ENCODE measurements at regions not wholly inside any gene's neighbourhood (a gene's known extent, or its start where the extent isn't known, plus 50 kb on each side); places are given as distances from the start of the nearest gene placed in this dataset.

DNA sequence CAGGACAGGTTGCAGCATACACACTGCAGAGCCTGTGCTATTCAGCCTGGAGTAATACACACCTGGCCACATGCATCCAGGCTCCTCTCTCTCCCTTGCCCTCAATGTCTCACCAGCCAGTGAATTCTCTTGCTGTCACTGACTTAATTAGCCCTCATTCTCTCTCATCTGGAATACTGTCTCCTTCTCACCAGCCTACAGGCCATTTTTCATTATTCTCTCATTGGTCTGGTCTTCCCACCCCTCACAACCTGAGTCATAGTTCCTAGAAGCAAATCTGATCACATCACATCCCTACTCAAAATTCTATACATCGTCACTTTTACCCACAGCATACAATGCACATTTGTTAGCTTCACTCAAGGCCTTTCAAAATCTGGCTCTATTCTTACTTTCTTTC, 333.1 kb downstream of the PIK3C3 start:
- H3K4me1 Mint-ChIP-seq: no peaks in the 10 kb centered on the region
- ATAC-seq: no peak
- no peaks in the 10 kb centered on the region for H3K36me3 Mint-ChIP-seq
- no peak for DNase-seq
- H3K9me3 Mint-ChIP-seq: no peaks in the 10 kb centered on the region
- H3K27ac Mint-ChIP-seq: no peak overlapping the region
- POLR2A ChIA-PET: no interaction called here
- H3K27me3 Mint-ChIP-seq: no peaks in the 10 kb centered on the region
- no peak overlapping the region for H3K4me3 Mint-ChIP-seq

DNA sequence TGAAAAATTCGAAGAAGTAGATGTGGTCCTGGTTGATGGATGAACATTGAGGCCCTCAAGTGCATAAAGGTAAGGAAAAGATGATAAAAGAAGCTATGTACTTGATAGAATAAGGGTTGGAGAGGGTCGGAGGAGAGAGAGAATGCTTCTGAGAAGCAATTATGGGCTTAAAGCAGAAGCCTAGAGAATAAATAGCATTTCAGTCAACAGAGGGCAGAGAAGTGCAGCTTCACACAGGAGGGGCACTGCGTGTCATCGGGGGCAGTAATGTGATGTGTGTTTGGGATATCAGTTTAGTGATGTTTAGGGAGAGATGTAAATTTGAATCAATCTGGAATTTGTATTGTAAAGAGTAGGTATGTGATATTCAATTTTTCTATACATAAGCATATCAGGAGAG, 334.5 kb downstream of the PIK3C3 start:
- H3K9me3 Mint-ChIP-seq: no peaks in the 10 kb centered on the region
- POLR2A ChIA-PET: no interaction called here
- no peaks in the 10 kb centered on the region for H3K4me1 Mint-ChIP-seq
- no peak overlapping the region for H3K27ac Mint-ChIP-seq
- H3K27me3 Mint-ChIP-seq: no peaks in the 10 kb centered on the region
- ATAC-seq (no peak), DNase-seq (no peak)
- no peaks in the 10 kb centered on the region for H3K36me3 Mint-ChIP-seq
- H3K4me3 Mint-ChIP-seq: no peak overlapping the region

DNA sequence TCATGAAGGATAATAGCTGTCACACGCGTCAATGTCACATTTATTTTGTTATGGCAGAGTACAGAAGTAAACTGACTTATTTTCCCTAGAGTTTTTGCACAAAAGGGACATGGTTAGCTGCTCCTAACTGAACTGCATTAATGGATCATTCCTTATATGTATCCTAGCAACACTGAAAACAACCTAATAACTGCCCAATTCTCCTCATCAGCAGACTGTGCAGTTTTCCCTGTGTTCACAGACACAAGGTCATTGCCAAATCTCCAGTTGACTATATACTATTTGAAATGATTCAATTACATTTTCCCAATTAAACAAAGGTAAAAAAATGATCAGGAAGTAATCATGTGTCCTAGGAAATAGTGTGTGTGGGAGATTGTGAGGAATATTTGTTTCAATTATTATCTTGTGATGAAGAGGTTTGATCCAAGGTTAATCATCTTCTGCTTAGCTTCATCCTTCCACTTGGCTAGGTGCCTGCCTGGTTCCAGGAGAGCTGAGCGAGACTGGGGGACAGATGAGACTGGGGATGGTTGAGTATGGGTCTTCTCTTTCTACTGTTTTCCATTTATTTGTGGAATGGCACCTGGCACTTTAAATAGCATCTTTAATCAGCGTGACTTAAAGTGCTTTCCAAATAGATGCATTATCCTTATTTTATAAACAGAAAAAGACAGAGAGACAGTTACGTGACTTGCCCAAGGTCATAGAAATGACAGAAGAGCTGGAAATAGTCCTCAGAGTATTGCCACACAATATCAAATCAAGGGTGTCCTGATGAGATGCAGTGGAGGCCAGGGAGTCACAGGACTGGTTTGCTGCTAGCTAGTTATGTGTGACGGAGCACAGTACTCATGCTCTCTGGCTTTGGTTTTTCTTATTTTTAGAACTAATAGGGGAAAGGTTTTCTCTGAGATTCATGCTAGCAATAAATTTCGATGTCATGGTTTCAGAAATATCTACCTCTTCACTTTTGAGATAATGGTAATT, 335.6 kb downstream of the PIK3C3 start:
- Mint-ChIP-seq H3K4me1 (no peaks in the 10 kb centered on the region), H3K27me3 (peaks cover 0 to 2% (median 0%) of the 10 kb centered on the region in 5 donors), H3K36me3 (no peaks in the 10 kb centered on the region), H3K9me3 (no peaks in the 10 kb centered on the region), H3K4me3 (no peak overlapping the region), H3K27ac (no peak overlapping the region)
- no peak for DNase-seq
- POLR2A ChIA-PET: no interaction called here
- no peak for ATAC-seq

DNA sequence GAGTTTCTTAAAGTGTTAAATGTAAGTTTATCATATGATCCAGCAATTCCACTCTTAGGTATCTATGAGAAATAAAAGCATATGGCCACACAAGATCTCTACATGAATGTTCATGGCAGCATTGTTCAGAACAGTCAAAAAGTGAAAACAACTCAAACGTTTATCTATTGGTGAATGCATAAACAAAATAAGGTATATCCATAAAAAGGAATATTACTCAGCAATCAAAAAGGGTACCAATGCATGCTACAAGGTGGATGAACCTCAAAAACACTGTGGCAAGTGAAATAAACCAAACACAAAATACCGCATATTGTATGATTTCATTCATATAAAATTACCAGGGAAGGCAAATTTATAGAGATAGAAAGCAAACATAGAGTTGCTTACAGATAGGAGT, 337.6 kb downstream of the PIK3C3 start:
- H3K27me3 Mint-ChIP-seq: peaks cover 0 to 2% (median 0%) of the 10 kb centered on the region in 5 donors
- ATAC-seq (no peak), DNase-seq (no peak)
- H3K36me3 Mint-ChIP-seq: no peaks in the 10 kb centered on the region
- H3K4me3 Mint-ChIP-seq: no peak overlapping the region
- POLR2A ChIA-PET: no interaction called here
- H3K9me3 Mint-ChIP-seq: no peaks in the 10 kb centered on the region
- no peak overlapping the region for H3K27ac Mint-ChIP-seq
- H3K4me1 Mint-ChIP-seq: no peaks in the 10 kb centered on the region

DNA sequence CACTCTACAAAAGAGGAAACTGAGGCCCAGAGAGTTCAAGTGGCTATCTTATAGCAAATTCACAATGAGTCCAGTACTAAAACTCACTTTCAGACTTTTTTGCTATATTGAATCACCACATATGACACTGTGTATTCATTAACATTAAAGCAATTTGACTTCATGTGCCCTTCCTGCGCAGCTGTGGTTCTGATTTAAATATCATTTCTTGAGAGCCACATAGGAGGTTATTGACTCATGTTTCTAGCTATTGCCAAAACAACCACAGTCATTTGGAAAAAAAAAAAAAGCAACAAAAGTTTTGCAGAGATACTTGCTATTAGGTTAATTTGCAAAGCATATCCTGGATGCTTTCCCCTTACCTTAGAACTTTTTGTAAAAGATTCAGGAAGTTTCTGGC, 341.2 kb downstream of the PIK3C3 start:
- no peak for ATAC-seq
- H3K27me3 Mint-ChIP-seq: peaks cover 0 to 4% (median 2%) of the 10 kb centered on the region in 5 donors
- no peaks in the 10 kb centered on the region for H3K9me3 Mint-ChIP-seq
- no peak overlapping the region for H3K27ac Mint-ChIP-seq
- no peak overlapping the region for H3K4me3 Mint-ChIP-seq
- no peak for DNase-seq
- no peaks in the 10 kb centered on the region for H3K4me1 Mint-ChIP-seq
- H3K36me3 Mint-ChIP-seq: no peaks in the 10 kb centered on the region
- POLR2A ChIA-PET: no interaction called here

DNA sequence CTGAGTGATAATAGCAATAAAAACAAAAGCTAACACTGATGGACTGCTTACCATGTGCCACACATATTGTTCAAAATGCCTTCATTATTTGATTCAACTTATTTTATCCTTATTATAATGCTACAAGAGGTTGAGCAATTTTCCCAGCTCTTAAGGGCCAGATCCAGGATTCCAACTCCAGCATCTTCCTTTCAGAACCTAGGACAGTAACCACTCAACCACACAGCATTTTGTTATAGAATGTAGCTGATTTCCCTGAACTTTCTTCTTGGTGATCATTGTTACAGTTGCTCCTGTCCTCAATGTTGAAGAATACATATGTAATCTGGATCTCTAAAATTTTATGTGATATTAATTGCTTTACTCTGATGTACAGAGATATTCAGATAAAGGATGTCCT, 341.7 kb downstream of the PIK3C3 start:
- DNase-seq (no peak), ATAC-seq (no peak)
- Mint-ChIP-seq H3K9me3 (no peaks in the 10 kb centered on the region), H3K27me3 (peaks cover 0 to 7% (median 2%) of the 10 kb centered on the region in 5 donors), H3K4me1 (no peaks in the 10 kb centered on the region), H3K4me3 (no peak overlapping the region), H3K27ac (no peak overlapping the region), H3K36me3 (no peaks in the 10 kb centered on the region)
- POLR2A ChIA-PET: no interaction called here

DNA sequence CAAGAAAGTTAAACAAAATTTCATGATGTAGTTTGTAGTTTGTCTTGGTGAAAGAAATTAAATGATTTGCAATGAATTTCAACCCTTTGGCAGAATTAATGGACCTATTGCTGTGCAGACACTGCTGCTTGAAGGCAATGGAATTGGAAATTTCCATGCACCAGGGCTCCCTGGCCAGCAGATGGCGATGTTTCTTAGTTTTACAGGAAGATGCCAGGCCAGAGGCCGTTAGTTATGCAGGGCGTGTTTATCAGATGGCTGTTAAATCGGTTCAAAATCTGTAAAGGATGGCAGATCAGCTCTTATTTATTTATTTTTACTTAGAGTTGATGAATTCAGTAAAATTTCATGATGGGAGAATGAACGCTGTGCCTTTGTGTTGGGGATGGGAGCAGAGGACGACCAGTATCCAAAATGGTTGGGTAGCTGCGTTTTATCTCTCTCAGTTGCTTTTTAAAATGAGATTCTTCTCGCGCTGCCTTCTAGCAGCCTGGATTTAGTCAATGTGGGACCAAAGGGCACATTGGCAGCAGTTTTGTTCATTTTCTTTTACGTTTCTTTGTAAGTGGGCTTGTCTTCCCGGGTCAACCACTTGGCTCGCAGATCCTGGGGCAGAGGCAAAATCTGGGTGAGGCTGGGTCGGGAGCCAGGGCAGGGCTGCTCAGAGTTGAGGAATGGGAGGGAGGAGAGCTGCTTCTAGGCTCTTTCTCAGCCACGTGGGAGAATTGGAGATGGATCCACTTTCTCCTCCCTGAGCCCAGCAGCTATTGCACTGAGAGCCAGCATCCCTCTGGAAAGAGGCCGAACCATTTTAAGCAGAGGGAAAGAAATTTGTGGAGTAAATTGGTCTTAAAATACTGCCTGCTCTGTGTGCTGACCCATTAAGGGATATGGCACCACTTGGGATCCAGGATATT, 344.0 kb downstream of the PIK3C3 start:
- H3K27me3 Mint-ChIP-seq: peaks cover 0 to 12% (median 4%) of the 10 kb centered on the region in 5 donors
- no peak overlapping the region for H3K4me3 Mint-ChIP-seq
- DNase-seq (peak; percentile 4 to 72 (median 36)), ATAC-seq (no peak)
- no peaks in the 10 kb centered on the region for H3K36me3 Mint-ChIP-seq
- H3K9me3 Mint-ChIP-seq: no peaks in the 10 kb centered on the region
- no peaks in the 10 kb centered on the region for H3K4me1 Mint-ChIP-seq
- no peak overlapping the region for H3K27ac Mint-ChIP-seq
- POLR2A ChIA-PET: no interaction called here

DNA sequence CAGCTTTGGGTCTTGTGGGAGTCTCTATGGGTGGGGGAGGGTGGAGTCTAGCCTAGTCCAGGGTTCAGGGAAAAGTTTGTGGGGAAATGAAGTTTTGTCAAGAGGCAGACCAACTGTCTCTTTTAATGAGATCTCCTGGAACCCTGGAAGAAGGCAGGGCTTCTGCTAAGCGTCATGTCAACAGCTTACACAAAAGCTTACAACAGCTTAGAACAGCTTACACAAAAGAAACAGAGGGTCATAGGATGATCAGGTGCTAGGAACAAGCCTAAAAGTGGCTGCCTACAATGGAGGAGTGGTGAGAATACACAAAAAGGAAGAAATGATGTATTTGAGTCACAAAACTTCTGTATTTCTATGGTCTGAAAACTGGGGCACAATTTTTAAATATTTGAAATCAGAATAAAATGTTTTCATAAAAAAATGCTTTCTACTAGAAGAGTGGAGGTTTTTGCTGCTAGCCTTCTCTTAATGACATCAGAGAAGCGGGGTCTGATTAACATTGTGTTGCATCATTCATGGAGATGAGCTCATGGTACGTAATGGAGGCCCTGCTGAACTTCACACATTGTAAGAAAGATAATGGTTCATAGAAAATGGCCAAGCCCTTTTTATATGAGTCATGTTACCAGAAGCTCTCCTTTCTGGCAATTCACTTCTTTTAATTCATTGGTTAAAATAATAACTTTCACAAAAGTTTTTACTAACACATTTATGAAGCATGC, 351.0 kb downstream of the PIK3C3 start:
- Mint-ChIP-seq H3K27ac (no peak overlapping the region), H3K36me3 (no peaks in the 10 kb centered on the region), H3K9me3 (peaks cover 0 to 2% (median 0%) of the 10 kb centered on the region in 9 donors), H3K27me3 (peaks cover 2 to 12% (median 5%) of the 10 kb centered on the region in 5 donors), H3K4me3 (no peak overlapping the region), H3K4me1 (no peaks in the 10 kb centered on the region)
- POLR2A ChIA-PET: no interaction called here
- ATAC-seq (no peak), DNase-seq (no peak)

DNA sequence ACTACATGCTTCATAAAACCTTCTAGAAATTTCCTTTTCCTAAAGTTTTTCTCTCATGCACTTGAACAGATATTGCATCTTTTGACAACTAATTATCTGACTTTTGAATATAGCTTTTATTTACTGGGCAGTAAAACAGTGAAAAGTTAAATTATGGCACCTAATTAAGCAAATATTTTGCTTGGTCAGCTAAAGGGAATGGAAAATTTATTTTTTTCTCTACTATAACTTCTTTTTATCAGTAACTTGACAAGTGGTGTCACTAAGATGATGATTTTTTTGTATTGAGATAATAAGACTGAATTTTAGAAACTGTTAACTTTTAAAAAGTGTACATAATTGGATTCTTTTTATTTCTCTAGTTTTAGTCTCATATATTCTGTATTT, 351.6 kb downstream of the PIK3C3 start:
- ATAC-seq: no peak
- peaks cover 2 to 11% (median 5%) of the 10 kb centered on the region in 5 donors for H3K27me3 Mint-ChIP-seq

DNA sequence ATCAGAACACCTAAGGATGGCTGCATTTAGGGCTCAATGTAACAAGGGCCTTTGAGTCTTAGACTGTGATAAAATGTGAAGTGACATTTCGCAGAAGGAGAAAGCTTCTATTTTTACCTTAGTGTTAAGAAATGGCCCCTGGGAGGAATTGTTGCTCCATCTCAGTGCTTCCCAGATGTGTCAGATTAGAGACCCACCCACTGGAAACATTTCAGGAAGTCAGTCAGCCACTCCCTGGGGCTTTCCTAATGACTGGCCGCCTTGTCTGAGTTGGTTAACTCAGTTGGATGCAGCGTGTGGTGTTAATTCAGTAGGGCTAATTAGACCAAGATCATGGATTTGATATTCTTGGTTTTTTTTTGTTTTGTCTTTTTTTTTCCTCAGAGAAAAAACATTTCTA, 355.9 kb downstream of the PIK3C3 start:
- DNase-seq (no peak), ATAC-seq (no peak)
- Mint-ChIP-seq H3K27ac (no peak overlapping the region), H3K4me1 (no peaks in the 10 kb centered on the region), H3K4me3 (no peak overlapping the region), H3K9me3 (peaks cover 0 to 2% (median 0%) of the 10 kb centered on the region in 9 donors), H3K36me3 (no peaks in the 10 kb centered on the region), H3K27me3 (peaks cover 0 to 13% (median 2%) of the 10 kb centered on the region in 5 donors)
- POLR2A ChIA-PET: no interaction called here

More for the DNA sequence above, 351.6 kb downstream of the PIK3C3 start:
- Mint-ChIP-seq H3K36me3 (no peaks in the 10 kb centered on the region), H3K9me3 (peaks cover 0 to 2% (median 0%) of the 10 kb centered on the region in 9 donors), H3K4me3 (no peak overlapping the region), H3K4me1 (no peaks in the 10 kb centered on the region), H3K27ac (no peak overlapping the region)
- DNase-seq: no peak
- POLR2A ChIA-PET: no interaction called here

DNA sequence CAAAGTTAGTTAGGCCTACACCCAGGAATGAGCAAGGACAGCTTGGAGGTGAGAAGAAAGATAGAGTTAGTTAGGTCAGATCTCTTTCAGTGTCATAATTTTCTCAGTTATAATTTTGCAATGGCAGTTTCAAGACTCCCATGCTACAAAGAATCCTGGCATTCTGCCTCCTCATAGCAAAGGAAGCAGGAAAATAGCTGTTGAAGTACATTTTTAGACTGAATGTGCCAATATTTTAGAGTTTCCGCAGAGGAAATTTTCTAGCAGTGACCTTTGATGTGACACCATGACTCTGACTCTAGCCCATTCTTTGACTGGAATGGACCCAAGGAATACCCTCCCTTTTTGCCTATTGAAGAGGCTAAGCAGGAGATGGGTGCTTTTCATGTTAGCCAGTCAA, 371.7 kb downstream of the PIK3C3 start:
- Mint-ChIP-seq H3K4me1 (no peaks in the 10 kb centered on the region), H3K9me3 (peaks cover 0 to 7% (median 2%) of the 10 kb centered on the region in 9 donors), H3K4me3 (no peak overlapping the region), H3K36me3 (no peaks in the 10 kb centered on the region), H3K27ac (no peak overlapping the region), H3K27me3 (peaks cover 0 to 4% (median 0%) of the 10 kb centered on the region in 5 donors)
- POLR2A ChIA-PET: no interaction called here
- DNase-seq (no peak), ATAC-seq (no peak)

DNA sequence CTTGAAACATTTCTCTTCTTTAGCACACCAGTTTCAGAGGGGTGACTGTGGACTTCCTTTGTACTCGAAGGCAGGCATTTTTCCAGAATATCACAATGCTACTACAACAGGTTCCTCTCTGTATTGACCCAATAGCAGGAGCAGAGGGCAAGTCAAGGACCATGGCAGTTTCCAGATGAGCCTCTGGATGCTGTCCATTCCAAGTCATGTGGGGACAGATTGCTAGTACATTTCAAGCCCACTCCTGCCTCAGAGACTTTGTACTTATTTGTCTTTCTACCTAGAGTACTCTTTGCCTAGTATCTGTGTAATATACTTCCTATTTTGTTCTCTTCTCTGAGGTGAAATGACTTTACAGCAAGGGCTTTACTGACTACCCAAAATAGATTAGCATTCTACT, 373.9 kb downstream of the PIK3C3 start:
- ATAC-seq: no peak
- H3K4me3 Mint-ChIP-seq: no peak overlapping the region
- no peaks in the 10 kb centered on the region for H3K36me3 Mint-ChIP-seq
- POLR2A ChIA-PET: no interaction called here
- no peaks in the 10 kb centered on the region for H3K27me3 Mint-ChIP-seq
- H3K4me1 Mint-ChIP-seq: no peaks in the 10 kb centered on the region
- no peak for DNase-seq
- H3K27ac Mint-ChIP-seq: no peak overlapping the region
- H3K9me3 Mint-ChIP-seq: peaks cover 0 to 6% (median 0%) of the 10 kb centered on the region in 9 donors
